Frontal cortex (tissue), 3 donors: ENCODE measurements at regions not wholly inside any gene's neighbourhood (a gene's known extent, or its start where the extent isn't known, plus 50 kb on each side); places are given as distances from the start of the nearest gene placed in this dataset.

Experiments
- DNase-seq, 2 donors: peaks; one replicate each; pipeline ENCODE4 v3.0.0; 2012; ENCODE audit warnings: low spot score in 2 of 2
- FAIRE-seq: peaks from 2 replicates; lab custom pipeline; 2012; peaks lifted over from hg19 to GRCh38; lab: Jason Lieb, UNC
- donor health status: control.
- donor health status: control.
- donor health status: control.

GRCh38 chr7:45399069-45399468 lies 175.1 kb upstream of the ADCY1 start:
- FAIRE-seq (no peak), DNase-seq (no peak)

- FAIRE-seq (no peak), DNase-seq (no peak)
Observed at GRCh38 chr7:45400680-45401079, 173.5 kb upstream of the ADCY1 start.

DNA sequence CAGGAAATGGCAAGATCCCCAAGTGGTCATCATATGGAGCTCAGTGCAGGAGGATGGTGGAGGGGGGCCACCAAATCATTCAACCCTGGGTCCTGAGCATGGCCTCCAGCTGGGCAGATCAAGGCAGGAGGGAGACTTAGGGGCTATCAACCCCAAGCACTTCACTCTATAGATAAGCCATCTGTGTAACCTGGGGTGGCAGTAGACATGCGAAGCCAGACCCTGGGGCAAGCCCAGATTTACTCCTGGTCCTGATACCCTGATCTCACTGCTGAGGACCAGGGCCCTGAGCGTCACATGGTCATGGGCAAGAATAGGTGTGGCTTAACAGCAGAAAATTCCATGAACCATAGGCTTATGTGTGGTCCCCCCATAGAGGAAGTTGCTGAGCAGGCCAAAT lies 173.0 kb upstream of the ADCY1 start:
- no peak for FAIRE-seq

DNA sequence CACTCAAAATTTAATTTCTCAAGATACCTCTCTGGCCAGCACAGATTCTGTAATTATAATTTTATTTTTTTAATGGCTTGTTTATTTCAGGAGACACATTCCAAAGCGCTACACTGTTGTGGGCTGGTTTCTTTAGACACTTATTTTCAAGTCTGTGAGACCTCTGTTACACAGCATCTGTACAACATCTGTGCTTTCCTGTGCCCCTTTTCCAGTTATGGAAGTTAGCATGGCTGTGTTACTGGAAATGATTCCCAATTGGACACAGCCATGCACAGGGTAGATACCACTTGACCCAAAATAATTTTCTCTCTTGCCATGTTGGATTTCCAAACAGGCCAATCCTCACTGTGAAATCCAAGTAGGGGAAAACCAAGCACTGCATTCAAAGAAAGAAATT lies 172.3 kb upstream of the ADCY1 start:
- DNase-seq = no peak
- FAIRE-seq = no peak

More for the DNA sequence above, 173.0 kb upstream of the ADCY1 start:
- no peak for DNase-seq

DNA sequence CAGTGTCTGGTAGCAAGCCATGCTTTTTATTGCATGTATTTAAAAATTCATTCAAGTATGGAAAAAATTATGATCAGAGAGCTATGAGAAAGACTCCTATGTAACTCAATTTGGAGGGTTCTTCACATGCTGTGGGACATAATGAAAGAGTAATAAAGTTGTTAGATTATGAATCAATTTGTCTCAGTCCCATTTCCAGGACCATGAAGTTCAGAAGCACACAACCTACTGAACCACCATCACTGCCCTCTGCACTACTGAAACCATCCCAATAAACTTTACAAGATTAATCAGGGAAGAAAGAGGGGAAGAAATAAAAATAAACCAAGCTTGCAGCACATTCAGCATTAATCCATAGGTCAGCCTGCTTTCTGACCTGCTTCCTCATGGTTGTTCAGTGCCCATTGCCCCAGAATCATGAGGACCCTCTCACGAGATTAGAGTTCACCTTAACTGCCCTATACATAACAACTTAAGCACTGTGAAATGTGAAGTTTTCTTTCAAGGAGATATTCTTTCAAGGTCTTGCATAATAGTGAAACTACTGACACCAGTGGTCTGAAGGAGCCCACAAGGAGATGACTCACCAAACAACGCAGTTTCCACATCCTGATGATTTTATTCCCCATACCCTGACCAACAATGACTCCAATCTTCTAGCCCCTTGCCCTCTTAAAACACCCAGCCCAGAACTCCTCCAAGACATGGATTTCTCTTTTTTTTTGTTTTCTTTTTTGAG lies 171.5 kb upstream of the ADCY1 start:
- no peak for DNase-seq
- no peak for FAIRE-seq

GRCh38 chr7:45404622-45405021 lies 169.5 kb upstream of the ADCY1 start:
- FAIRE-seq (no peak), DNase-seq (no peak)

DNA sequence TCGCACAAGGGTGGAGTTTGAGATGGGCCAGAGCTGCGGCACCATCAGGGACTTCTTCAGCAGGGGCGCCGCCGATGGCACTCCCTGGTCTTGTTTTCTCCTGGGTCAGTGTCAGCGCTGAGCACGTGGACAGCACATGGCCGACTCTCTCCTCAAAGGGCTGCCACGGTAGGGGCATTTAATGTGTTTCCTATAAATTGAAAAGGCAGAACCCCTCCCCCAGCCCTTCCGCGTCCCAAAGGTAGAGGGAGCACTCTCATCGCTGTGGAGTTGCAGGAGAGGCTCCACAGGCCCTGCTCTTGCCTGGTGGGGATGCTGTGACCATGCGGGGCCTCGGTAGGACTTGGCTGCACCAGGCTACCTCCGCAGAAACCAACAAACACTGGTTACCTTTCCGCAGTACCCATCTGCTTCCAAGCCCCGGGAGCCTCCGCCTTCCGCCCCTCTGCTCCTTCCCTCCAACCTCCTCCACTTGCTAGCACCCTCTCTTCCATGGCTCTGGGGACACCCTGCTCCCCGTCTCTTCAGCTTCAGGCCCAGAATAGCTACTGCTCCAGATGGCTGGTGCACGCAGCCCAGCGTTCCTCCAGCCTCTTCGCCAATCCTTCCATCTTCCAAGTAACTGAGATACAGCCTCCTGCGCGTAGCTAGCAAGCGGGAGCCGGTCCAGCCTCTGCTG lies 166.3 kb upstream of the ADCY1 start:
- DNase-seq (no peak), FAIRE-seq (no peak)

- no peak for DNase-seq
- no peak for FAIRE-seq
Observed at GRCh38 chr7:45408409-45408737, 165.8 kb upstream of the ADCY1 start.

DNA sequence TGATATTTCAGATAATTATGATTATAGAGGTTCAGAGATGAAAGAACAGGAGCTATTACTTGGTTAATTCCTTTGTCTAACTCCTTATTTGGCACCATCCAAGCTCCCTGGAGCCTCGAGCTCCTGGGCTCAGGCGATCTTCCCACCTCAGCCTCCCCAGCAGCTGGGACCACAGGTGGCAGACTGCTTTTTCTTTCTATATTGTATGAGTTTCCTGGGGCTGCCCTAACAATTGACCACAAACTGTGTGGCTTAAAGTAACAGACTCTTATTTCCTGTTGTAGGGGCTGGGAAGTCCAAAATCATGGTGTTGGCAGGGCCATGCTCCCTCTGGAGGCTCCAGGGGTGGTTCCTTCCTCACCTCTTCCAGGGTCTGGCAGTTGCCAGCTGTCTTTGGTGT lies 163.3 kb upstream of the ADCY1 start:
- FAIRE-seq (no peak), DNase-seq (no peak)

GRCh38 chr7:45413419-45413818 lies 160.7 kb upstream of the ADCY1 start:
- DNase-seq (no peak), FAIRE-seq (no peak)

- no peak for DNase-seq
- no peak for FAIRE-seq
Observed at GRCh38 chr7:45414226-45414625, 159.9 kb upstream of the ADCY1 start.

DNA sequence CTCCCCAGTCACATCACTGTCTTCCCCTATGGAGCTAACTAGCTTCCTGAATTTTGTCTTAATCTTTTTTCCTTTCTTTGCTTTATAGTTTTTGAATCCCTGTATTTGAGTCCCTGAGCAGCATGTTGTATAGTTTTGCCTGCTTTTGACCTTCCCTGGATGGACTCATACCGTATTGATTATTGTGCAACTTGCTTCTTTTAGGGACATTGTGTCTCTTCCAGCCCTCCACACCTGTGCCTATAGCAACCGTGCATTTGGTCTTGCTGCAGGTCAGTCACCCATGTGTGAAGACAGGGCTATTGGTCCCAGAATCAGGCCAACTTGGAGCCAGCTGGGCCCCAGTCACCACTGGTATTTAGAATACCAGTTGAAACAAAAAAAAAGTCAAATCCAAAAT lies 158.9 kb upstream of the ADCY1 start:
- no peak for FAIRE-seq

DNA sequence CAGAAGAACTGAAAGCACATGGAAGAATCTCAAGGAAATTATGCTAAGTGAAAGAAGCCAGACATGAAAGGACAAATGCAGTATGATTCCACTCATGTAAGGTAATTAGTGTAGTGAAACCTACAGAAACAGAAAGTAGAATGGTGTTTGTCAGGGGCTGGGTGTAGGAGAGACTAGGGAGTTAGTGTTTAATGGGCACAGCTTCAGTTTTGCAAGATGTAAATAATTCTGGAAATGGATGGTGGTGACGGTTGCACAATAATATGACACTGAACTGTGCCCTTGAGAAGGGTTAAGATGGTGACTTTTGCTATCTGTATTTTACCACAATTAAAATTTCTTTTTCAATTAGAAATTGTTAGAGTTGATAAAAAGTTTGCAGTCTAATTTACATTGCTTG lies 157.3 kb upstream of the ADCY1 start:
- DNase-seq (no peak), FAIRE-seq (no peak)

More for the DNA sequence above, 158.9 kb upstream of the ADCY1 start:
- DNase-seq = no peak

DNA sequence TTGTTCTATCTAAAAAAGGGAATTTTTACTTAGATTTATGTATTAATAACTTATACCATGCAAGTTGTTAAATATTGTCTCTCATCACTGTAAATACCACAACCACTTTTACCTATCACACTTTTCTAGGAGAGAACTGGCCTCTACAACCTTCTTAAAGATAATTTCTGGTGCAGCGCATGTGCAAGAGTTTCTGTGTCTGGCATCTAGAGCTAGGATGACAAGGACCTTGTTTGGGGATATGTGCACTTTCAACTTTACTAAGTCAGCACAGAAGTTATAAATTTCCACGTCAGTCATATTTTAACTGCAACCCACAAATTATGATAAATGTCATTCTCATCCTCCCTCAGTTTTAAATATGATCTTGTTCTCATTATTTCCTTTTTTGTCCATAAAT lies 156.9 kb upstream of the ADCY1 start:
- FAIRE-seq (no peak), DNase-seq (no peak)

DNA sequence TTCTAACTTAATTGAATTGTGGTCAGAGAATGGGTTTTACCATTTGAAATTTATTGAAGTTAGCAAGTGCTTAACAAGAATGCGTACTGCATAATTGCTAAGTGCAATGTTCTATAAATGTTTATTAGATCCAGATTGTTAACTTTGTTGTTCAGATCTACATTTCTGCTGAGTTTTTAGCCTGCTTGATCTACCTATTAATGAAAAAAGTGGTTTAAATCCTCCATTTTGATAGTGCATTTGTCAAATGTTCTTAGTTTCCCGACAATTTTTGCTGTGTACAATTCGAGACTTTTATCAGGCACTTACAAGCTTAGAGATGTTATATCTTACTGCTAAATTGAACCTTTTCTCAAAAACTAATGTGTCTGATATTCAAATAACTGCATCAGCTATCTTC lies 156.4 kb upstream of the ADCY1 start:
- FAIRE-seq (no peak), DNase-seq (no peak)

GRCh38 chr7:45420843-45421495 lies 153.2 kb upstream of the ADCY1 start:
- no peak for FAIRE-seq

DNA sequence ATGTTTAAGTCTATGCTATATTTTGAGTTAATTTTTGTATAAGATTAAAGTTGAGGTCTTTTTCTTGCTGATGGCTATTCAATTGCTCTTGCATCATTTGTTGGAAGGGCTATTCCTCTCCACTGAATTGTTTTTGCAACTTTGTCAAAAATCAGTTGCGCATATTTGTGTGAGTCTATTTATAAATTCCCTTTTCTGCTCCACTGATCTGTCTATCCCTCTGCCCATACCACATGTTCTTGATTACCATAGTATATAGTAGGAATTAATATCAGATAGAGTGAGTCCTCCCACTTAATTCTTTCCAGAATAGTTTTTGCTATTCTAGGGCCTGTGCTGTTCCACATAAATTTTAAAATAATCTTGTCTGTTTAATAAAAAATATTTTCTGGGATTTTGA lies 152.4 kb upstream of the ADCY1 start:
- DNase-seq = no peak
- FAIRE-seq = no peak

More at GRCh38 chr7:45420843-45421495, 153.2 kb upstream of the ADCY1 start:
- no peak for DNase-seq

DNA sequence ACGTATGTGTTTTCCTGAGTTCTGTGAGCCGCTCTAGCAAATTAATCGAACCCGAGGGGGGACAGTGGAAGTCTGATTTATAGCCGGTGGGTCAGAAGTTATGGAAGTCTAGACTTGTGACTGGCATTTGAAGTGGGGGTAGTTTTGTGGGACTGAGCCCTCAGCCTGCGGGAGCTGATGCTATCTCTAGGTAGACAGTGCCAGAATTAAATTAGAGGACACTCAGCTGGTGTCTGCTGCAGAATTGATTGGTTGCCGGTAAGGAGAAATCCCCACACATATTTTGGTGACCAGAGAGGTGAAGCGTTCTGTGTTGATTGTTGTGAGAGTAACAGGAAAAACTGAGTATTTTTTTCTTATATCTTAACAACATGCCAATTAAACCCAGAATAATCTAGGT lies 143.8 kb upstream of the ADCY1 start:
- no peak for FAIRE-seq
- DNase-seq = no peak

DNA sequence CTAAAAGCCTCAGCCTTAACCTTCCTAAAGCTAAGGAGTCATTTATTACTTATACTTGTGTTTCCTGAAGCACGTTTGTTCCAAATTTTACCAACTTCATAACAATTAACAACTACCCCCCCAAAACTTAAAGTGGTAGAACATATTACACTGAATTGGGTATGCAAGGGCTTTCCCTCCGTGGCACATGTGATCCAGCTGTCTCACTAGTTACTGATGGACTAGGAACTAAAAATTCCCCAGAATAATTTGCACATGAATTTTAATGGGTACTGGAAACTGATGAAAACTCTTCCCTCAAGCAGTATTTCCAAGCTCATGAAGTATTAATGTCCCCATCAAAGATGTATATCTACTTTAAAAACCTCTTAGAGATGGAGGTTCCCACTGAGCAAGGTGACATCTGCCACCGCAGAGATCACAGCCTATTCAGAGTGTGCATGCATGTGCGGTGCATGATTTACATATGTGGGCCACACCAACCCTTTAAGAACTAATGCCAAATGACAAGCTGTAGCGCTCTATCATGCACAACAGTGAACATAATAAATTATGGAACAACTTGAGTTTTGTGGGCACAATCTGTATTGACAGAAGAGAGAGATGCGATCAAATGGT lies 139.9 kb upstream of the ADCY1 start:
- no peak for DNase-seq

DNA sequence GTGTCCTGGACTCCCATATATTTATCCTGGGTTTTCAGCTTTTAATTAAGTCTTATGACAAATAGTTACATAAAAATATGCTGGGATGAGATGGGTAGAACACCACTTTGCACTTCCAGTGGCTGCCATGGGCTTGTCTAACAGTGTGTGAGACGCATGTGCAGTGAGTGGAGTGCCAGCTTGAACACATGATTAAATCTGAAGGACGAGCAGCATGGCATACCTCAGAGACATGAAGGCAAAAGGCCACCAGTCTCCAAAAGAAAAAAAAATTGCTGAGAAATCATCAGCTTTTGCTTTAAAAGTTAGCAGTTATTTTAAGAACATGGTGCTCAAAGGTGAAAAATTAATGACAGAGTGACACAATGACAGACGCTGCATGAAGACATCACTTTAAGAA lies 139.0 kb upstream of the ADCY1 start:
- no peak for FAIRE-seq
- DNase-seq = no peak

More for the DNA sequence above, 139.9 kb upstream of the ADCY1 start:
- no peak for FAIRE-seq

- FAIRE-seq (no peak), DNase-seq (no peak)
Observed at GRCh38 chr7:45435846-45436245, 138.3 kb upstream of the ADCY1 start.
